Suppressor macrophage treated with lipopolysaccharide for 4 hours (primary cell): ENCODE measurements at regions not wholly inside any gene's neighbourhood (a gene's known extent, or its start where the extent isn't known, plus 50 kb on each side); places are given as distances from the start of the nearest gene placed in this dataset.

Experiments used
- DNase-seq: peaks from one replicate; pipeline ENCODE4 v3.0.0-alpha.2; 2020

- DNase-seq, result no peak
Observed at GRCh38 chr1:2919841-2920240, 101.4 kb upstream of the ACTRT2 start.

- DNase-seq, result no peak
Observed at GRCh38 chr1:2920421-2921015, 100.7 kb upstream of the ACTRT2 start.

GRCh38 chr1:2921970-2922686 is 99.1 kb upstream of the ACTRT2 start:
- peak; percentile 40 for DNase-seq

GRCh38 chr1:2923351-2923750 is 97.9 kb upstream of the ACTRT2 start:
- DNase-seq, result no peak

GRCh38 chr1:2925291-2925690 is 96.0 kb upstream of the ACTRT2 start:
- DNase-seq, result no peak

- no peak for DNase-seq
Observed at GRCh38 chr1:2925918-2926317, 95.3 kb upstream of the ACTRT2 start.

GRCh38 chr1:2926447-2927055 is 94.7 kb upstream of the ACTRT2 start:
- no peak for DNase-seq

GRCh38 chr1:2927393-2928360 is 93.6 kb upstream of the ACTRT2 start:
- peak; percentile 40 for DNase-seq

GRCh38 chr1:2928366-2929325 is 92.6 kb upstream of the ACTRT2 start:
- no peak for DNase-seq

- DNase-seq, result no peak
Observed at GRCh38 chr1:2929335-2929734, 91.9 kb upstream of the ACTRT2 start.

- DNase-seq, result no peak
Observed at GRCh38 chr1:2930016-2930815, 91.1 kb upstream of the ACTRT2 start.

GRCh38 chr1:2930913-2931723 is 90.1 kb upstream of the ACTRT2 start:
- no peak for DNase-seq

- DNase-seq, result no peak
Observed at GRCh38 chr1:2931724-2932401, 89.4 kb upstream of the ACTRT2 start.

GRCh38 chr1:2932671-2933350 is 88.5 kb upstream of the ACTRT2 start:
- DNase-seq, result no peak

- DNase-seq, result no peak
Observed at GRCh38 chr1:2933431-2934155, 87.7 kb upstream of the ACTRT2 start.

GRCh38 chr1:2934156-2934540 is 87.1 kb upstream of the ACTRT2 start:
- DNase-seq, result no peak

- DNase-seq, result no peak
Observed at GRCh38 chr1:2934642-2935081, 86.6 kb upstream of the ACTRT2 start.

- DNase-seq, result no peak
Observed at GRCh38 chr1:2935184-2935583, 86.1 kb upstream of the ACTRT2 start.
